ENCODE measurements at regions not wholly inside any gene's neighbourhood (a gene's known extent, or its start where the extent isn't known, plus 50 kb on each side); places are given as distances from the start of the nearest gene placed in this dataset.

GRCh38 chr2:195352581-195352980 lies 304.4 kb upstream of the SLC39A10 start:
- H3K27me3 ChIP-seq (replicated peaks; ENCODE audit: insufficient read depth, low read depth, low read length, poor library complexity) = no peaks in the 10 kb centered on the region
- no peak overlapping the region for H3K27ac ChIP-seq (ENCODE audit: low read depth, low read length, poor library complexity, severe bottlenecking)
- H3K9me3 ChIP-seq (ENCODE audit: low read depth, low read length, poor library complexity, severe bottlenecking) = no peaks in the 10 kb centered on the region
- no peak for DNase-seq (ENCODE audit: low spot score)
- H3K4me1 ChIP-seq (ENCODE audit: insufficient read depth, low read length, poor library complexity, severe bottlenecking) = no peaks in the 10 kb centered on the region
- intact Hi-C loops (cut with micrococcal nuclease; ENCODE audit: unreplicated experiment) = no loop called here
- no peaks in the 10 kb centered on the region for H3K36me3 ChIP-seq (ENCODE audit: insufficient read depth, low read length, poor library complexity, severe bottlenecking)
- H3K4me3 ChIP-seq (ENCODE audit: low read depth, low read length, poor library complexity, severe bottlenecking) = no peak overlapping the region
- CTCF ChIA-PET = no interaction called here
- no TSS peak for BruUV-seq (replicated peaks)
- TF ChIP-seq EZH2 (IDR thresholded peaks at IDR 0.05; ENCODE audit: borderline replicate concordance, low read depth, low read length, poor library complexity, severe bottlenecking) (no peak), CTCF (conservative IDR thresholded peaks at IDR 0.05; ENCODE audit: low read depth, low read length) (no peak)
- POLR2A ChIA-PET (ENCODE audit: low non-redundant PET) = no interaction called here

- CTCF ChIA-PET = no interaction called here
- no peak for DNase-seq (ENCODE audit: low spot score)
- intact Hi-C loops (cut with micrococcal nuclease; ENCODE audit: unreplicated experiment) = no loop called here
- Histone ChIP-seq H3K36me3 (ENCODE audit: insufficient read depth, low read length, poor library complexity, severe bottlenecking) (no peaks in the 10 kb centered on the region), H3K4me3 (ENCODE audit: low read depth, low read length, poor library complexity, severe bottlenecking) (no peak overlapping the region), H3K27me3 (replicated peaks; ENCODE audit: insufficient read depth, low read depth, low read length, poor library complexity) (no peaks in the 10 kb centered on the region), H3K27ac (ENCODE audit: low read depth, low read length, poor library complexity, severe bottlenecking) (no peak overlapping the region), H3K4me1 (ENCODE audit: insufficient read depth, low read length, poor library complexity, severe bottlenecking) (no peaks in the 10 kb centered on the region), H3K9me3 (ENCODE audit: low read depth, low read length, poor library complexity, severe bottlenecking) (no peaks in the 10 kb centered on the region)
- BruUV-seq (replicated peaks) = no TSS peak
- POLR2A ChIA-PET (ENCODE audit: low non-redundant PET) = no interaction called here
- no peak for TF ChIP-seq EZH2 (IDR thresholded peaks at IDR 0.05; ENCODE audit: borderline replicate concordance, low read depth, low read length, poor library complexity, severe bottlenecking)
- TF ChIP-seq CTCF (conservative IDR thresholded peaks at IDR 0.05; ENCODE audit: low read depth, low read length) = no peak
Measured at GRCh38 chr2:195343942-195344530, 313.0 kb upstream of the SLC39A10 start.

- no peak overlapping the region for H3K4me3 ChIP-seq (ENCODE audit: low read depth, low read length, poor library complexity, severe bottlenecking)
- ChIA-PET CTCF (no interaction called here), POLR2A (ENCODE audit: low non-redundant PET) (no interaction called here)
- BruUV-seq (replicated peaks) = no TSS peak
- intact Hi-C loops (cut with micrococcal nuclease; ENCODE audit: unreplicated experiment) = no loop called here
- no peaks in the 10 kb centered on the region for H3K4me1 ChIP-seq (ENCODE audit: insufficient read depth, low read length, poor library complexity, severe bottlenecking)
- H3K27ac ChIP-seq (ENCODE audit: low read depth, low read length, poor library complexity, severe bottlenecking) = no peak overlapping the region
- no peaks in the 10 kb centered on the region for H3K36me3 ChIP-seq (ENCODE audit: insufficient read depth, low read length, poor library complexity, severe bottlenecking)
- no peak for DNase-seq (ENCODE audit: low spot score)
- no peaks in the 10 kb centered on the region for H3K27me3 ChIP-seq (replicated peaks; ENCODE audit: insufficient read depth, low read depth, low read length, poor library complexity)
- TF ChIP-seq CTCF (conservative IDR thresholded peaks at IDR 0.05; ENCODE audit: low read depth, low read length) (no peak), EZH2 (IDR thresholded peaks at IDR 0.05; ENCODE audit: borderline replicate concordance, low read depth, low read length, poor library complexity, severe bottlenecking) (no peak)
- H3K9me3 ChIP-seq (ENCODE audit: low read depth, low read length, poor library complexity, severe bottlenecking) = no peaks in the 10 kb centered on the region
Measured at GRCh38 chr2:195343540-195343939, 313.5 kb upstream of the SLC39A10 start.
